ENCODE measurements at regions not wholly inside any gene's neighbourhood (a gene's known extent, or its start where the extent isn't known, plus 50 kb on each side); places are given as distances from the start of the nearest gene placed in this dataset.
"Not testable (repeated sequence)": the region's sequence is repeated elsewhere in the genome, so short reads cannot be mapped to it uniquely, and the experiment has no call there.

DNA sequence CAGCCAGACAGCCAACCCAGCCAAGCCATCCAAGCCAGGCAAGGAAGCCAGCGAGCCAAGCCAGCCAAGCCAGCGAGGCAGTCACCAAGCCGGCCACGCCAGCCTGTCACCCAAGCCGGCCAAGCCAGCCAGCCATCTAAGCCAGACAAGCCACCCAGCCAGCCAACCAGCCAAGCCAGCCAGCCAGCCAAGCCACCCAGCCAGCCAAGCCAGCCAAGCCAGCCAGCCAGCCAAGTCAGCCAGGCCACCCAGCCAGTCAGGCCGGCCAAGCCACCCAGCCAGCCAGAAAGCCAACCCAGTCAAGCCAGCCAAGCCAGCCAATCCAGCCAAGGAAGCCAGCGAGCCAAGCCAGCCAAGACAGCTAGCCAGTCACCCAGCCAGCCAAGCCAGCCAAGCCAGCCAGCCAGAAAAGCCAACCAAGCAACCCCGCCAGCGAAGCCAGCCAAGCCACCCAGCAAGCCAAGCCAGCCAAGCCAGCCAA lies 201.2 kb downstream of the GOLGA6L6 start:
- TF ChIP-seq, protein P1, sequence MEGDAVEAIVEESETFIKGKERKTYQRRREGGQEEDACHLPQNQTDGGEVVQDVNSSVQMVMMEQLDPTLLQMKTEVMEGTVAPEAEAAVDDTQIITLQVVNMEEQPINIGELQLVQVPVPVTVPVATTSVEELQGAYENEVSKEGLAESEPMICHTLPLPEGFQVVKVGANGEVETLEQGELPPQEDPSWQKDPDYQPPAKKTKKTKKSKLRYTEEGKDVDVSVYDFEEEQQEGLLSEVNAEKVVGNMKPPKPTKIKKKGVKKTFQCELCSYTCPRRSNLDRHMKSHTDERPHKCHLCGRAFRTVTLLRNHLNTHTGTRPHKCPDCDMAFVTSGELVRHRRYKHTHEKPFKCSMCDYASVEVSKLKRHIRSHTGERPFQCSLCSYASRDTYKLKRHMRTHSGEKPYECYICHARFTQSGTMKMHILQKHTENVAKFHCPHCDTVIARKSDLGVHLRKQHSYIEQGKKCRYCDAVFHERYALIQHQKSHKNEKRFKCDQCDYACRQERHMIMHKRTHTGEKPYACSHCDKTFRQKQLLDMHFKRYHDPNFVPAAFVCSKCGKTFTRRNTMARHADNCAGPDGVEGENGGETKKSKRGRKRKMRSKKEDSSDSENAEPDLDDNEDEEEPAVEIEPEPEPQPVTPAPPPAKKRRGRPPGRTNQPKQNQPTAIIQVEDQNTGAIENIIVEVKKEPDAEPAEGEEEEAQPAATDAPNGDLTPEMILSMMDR (IDR thresholded peaks at IDR 0.05; ENCODE audit: low read depth, low read length), result no peak
- H3K4me3 ChIP-seq (ENCODE audit: low read depth, low read length), result no peak overlapping the region
- in situ Hi-C loops (cut with HindIII; ENCODE audit: low sequenced_read_pairs), result no loop called here
- DNase-seq (ENCODE audit: low read depth, low spot score), result no peak

DNA sequence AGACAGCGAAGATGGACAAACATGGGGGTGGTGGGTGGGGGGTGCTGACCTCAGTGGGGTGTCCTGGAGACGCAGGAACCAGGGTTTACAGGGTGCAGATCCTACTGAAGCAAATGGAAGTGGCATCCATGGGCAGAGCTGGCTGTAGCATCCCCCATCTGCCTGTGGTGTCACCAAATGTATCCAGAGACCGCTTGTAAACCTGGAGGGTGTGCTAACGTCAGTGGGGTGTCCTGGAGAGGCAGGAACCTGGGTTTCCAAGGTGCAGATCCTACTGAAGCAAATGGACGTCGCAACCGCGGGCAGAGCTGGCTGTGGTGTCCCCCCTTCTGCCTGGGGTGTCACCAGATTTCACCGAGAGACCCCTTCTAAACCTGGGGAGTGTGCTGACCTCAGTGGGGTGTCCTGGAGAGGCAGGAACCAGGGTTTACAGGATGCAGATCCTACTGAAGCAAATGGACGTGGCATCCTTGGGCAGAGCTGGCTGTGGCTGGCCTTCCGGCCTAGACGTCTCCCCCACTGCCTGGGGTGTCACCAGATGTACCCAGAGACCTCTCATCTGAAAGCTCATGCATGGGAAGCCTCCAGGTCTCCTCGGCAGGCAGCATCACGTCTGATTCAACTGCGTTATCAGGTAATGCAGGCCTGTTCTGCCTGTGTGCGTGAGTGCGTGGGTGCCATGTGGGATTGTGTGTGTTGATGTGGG lies 202.4 kb downstream of the GOLGA6L6 start:
- in situ Hi-C loops (cut with HindIII; ENCODE audit: low sequenced_read_pairs); DNase-seq (ENCODE audit: low read depth, low spot score); H3K4me3 ChIP-seq (ENCODE audit: low read depth, low read length): not testable (repeated sequence)

DNA sequence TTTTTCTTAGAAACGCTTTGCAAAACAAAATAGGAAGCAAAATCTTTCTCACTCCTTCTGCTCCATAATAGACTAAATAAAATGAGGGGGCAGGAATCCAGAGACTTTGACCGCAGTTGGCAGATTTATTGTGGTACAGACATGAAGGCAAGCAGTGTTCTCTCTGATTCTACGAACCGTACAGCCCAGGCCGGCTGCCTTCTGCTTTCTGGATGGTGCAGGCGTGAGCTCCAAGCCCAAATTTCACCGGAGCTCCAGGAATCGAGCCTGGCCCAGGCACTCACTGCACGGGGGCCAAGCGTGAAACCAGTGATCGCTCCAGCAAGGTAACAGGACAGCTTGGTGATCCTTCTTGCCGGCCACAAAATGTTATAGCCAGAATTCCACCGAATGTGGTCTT lies 202.9 kb downstream of the GOLGA6L6 start:
- H3K4me3 ChIP-seq (ENCODE audit: low read depth, low read length); DNase-seq (ENCODE audit: low read depth, low spot score); in situ Hi-C loops (cut with HindIII; ENCODE audit: low sequenced_read_pairs): not testable (repeated sequence)

DNA sequence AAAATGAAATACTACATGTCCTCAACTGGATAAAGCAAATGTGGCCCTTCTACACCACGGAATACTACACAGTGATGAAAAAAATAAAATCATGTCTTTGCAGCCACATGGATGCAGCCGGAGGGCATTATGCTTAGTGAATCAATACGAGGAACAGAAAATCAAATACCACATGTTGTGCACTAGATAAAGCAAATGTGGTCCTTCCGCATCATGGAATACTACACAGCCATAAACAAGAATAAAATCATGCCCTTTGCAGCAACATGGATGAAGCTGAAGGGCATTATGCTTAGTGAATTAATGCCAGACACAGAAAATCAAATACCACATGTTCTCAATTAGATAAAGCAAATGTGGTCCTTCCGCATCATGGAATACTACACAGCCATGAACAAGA lies 204.4 kb downstream of the GOLGA6L6 start:
- H3K4me3 ChIP-seq (ENCODE audit: low read depth, low read length); DNase-seq (ENCODE audit: low read depth, low spot score); in situ Hi-C loops (cut with HindIII; ENCODE audit: low sequenced_read_pairs): not testable (repeated sequence)

DNA sequence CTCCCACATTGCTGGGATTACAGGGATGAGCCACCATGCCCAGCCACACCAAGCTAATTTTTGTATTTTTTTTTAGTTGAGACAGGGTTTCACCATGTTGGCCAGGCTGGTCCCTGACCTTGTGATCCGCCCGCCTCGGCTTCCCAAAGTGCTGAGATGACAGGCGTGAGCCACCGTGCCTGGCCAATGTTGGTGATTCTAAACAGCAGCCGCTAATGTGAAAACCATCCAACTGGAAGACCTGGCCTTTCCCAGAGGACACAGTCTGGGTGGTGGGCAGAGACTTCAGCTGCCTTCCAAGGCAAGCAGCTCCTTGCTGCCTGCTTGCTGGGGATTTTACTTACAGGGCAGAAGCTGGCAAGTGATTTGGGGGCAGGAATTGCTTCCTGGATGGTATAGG lies 207.1 kb downstream of the GOLGA6L6 start:
- in situ Hi-C loops (cut with HindIII; ENCODE audit: low sequenced_read_pairs); DNase-seq (ENCODE audit: low read depth, low spot score); H3K4me3 ChIP-seq (ENCODE audit: low read depth, low read length): not testable (repeated sequence)

DNA sequence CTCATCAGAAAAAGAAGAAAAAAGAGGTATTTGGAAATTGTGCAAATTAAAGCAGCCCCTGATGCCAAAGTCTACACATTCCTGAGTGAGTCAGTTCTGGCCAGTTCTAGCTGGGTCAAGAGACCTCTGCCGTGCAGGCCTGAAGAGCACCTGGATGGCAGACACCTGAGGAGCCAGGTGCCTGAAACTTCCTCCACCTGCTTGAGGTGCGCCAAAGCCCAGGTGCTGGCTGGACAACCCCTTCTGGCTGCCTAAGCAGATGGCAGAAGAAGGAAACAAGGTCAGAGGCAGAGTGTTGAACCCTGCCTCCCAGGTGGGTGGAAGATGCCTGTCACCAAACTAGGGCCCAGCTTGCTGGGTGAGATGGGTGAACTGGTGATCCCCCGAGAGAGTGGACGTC lies 215.8 kb downstream of the GOLGA6L6 start:
- H3K4me3 ChIP-seq (ENCODE audit: low read depth, low read length); in situ Hi-C loops (cut with HindIII; ENCODE audit: low sequenced_read_pairs); DNase-seq (ENCODE audit: low read depth, low spot score): not testable (repeated sequence)

DNA sequence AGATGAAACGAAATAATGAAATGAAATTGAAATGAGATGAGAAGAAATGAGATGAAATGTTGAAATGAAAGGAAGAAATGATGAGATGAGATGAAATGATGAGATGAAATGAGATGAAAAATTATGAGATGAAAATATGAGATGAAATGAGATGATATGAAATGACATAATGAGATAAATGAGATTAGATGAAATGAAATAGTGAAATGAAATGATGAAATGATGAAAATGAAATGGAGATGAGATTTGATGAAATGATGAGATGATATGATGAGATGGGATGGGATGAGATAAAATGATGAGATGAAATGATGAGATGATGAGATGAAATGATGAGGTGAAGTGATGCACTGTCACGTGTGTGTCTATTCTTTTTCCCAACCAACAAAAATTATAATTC lies 224.5 kb downstream of the GOLGA6L6 start:
- H3K4me3 ChIP-seq (ENCODE audit: low read depth, low read length); in situ Hi-C loops (cut with HindIII; ENCODE audit: low sequenced_read_pairs); DNase-seq (ENCODE audit: low read depth, low spot score): not testable (repeated sequence)

DNA sequence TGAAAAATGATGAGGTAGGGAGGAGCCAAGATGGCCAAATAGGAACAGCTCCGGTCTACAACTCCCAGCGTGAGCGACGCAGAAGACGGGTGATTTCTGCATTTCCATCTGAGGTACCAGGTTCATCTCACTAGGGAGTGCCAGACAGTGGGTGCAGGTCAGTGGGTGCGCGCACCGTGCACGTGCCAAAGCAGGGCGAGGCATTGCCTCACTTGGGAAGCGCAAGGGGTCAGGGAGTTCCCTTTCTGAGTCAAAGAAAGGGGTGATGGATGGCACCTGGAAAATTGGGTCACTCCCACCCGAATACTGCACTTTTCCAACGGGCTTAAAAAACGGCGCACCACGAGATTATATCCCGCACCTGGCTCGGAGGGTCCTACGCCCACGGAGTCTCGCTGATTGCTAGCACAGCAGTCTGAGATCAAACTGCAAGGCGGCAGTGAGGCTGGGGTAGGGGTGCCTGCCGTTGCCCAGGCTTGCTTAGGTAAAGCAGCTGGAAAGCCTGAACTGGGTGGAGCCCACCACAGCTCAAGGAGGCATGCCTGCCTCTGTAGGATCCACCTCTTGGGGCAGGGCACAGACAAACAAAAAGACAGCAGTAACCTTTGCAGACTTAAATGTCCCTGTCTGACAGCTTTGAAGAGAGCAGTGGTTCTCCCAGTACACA lies 230.5 kb downstream of the GOLGA6L6 start:
- H3K4me3 ChIP-seq (ENCODE audit: low read depth, low read length); DNase-seq (ENCODE audit: low read depth, low spot score); in situ Hi-C loops (cut with HindIII; ENCODE audit: low sequenced_read_pairs): not testable (repeated sequence)

DNA sequence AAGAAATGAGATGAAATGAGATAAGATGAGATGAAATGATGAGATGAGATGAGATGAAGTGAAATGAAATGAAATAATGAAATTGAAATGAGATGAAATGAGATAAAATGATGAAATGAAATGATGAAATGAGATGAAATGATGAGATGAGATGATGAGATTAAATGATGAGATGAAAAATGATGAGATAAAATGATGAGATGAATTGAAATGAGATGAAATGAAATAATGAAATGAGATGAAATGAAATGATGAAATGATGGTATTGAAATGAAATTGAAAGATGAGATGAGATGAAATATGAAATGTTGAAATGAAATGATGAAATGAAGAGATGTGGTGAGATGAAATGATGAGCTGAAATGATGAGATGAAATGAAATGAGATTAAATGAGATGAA lies 231.0 kb downstream of the GOLGA6L6 start:
- no peak overlapping the region for H3K4me3 ChIP-seq (ENCODE audit: low read depth, low read length)
- DNase-seq (ENCODE audit: low read depth, low spot score), result no peak
- in situ Hi-C loops (cut with HindIII; ENCODE audit: low sequenced_read_pairs), result no loop called here
- TF ChIP-seq, protein P1 (IDR thresholded peaks at IDR 0.05; ENCODE audit: low read depth, low read length), result no peak

DNA sequence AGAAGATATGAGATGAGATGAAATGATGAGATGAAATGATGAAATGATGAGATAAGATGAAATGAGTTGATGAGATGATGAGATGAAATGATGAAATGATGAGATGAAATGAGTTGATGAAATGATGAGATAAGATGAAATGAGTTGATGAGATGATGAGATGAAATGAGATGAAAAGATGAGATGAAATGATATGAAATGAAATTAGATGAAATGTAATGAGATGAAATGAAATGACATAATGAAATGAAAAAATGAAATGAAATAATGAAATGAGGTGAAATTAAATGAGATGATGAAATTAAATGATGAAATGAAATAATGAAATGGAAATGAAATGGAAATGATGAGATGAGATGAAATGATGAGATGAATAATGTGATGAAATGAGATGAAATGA lies 231.6 kb downstream of the GOLGA6L6 start:
- H3K4me3 ChIP-seq (ENCODE audit: low read depth, low read length); DNase-seq (ENCODE audit: low read depth, low spot score); in situ Hi-C loops (cut with HindIII; ENCODE audit: low sequenced_read_pairs): not testable (repeated sequence)

DNA sequence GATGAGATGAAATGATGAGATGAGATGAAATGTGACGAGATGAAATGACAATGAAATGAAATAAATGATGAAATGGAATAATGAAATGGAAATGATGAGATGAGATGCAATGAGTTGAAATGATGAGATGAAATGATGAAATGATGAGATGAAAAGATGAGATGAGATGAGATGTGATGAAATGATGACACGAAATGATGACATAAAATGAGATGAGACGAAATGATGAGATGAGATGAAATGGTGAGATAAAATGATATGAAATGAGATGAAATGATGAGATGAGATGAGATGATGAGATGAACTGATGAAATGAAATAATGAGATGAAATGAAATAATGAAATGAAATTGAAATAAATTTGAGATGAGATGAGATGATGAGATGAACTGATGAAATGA lies 232.2 kb downstream of the GOLGA6L6 start:
- H3K4me3 ChIP-seq (ENCODE audit: low read depth, low read length); DNase-seq (ENCODE audit: low read depth, low spot score); in situ Hi-C loops (cut with HindIII; ENCODE audit: low sequenced_read_pairs): not testable (repeated sequence)

DNA sequence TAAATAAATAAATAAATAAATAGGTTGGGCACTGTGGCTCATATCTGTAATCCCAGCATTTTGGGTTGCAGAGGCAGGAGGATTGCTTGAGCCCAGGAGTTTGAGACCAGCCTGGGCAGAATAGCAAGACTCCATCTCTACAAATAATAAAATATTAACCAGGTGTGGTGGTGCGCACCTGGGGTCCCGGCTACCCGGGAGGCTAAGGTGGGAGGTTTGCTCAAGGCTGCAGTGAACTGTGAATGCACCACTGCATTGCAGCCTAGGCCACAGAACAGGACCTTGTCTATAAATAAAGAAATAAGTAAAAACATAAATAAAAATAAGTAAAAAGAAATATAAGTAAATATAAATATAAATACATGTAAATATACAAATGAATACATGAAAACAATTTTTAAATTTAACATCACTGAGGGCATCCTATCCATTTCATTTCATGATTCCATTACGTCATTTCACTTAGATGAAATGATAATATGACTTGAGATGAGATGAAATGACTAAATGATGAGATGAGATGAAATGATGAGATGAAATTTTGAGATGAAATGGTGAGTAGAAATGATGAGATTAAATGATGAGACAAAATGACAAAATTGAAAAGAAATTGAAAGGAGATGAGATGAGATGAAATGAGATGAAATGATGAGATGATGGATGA lies 233.4 kb downstream of the GOLGA6L6 start:
- in situ Hi-C loops (cut with HindIII; ENCODE audit: low sequenced_read_pairs); DNase-seq (ENCODE audit: low read depth, low spot score); H3K4me3 ChIP-seq (ENCODE audit: low read depth, low read length): not testable (repeated sequence)

DNA sequence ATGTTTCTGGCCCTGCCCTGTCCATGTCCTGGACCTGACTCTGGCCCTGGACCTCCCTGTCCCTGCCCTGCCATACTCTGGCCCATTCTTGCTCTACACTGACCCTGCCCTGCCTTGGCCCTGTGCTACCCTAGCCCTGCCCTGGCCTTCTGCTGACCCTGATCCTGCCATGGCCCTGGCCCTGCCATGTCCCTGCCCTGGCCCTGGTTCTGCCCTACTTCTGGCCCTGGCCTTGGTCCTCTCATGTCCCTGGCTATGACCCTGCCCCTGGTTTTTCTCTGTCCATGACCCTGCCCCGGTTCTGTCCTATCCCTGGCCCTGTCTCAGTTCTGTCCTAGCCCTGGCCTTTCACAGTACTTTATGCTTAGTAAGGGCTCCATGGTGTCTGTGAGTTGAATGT lies 234.5 kb downstream of the GOLGA6L6 start:
- DNase-seq (ENCODE audit: low read depth, low spot score); in situ Hi-C loops (cut with HindIII; ENCODE audit: low sequenced_read_pairs): not testable (repeated sequence)

DNA sequence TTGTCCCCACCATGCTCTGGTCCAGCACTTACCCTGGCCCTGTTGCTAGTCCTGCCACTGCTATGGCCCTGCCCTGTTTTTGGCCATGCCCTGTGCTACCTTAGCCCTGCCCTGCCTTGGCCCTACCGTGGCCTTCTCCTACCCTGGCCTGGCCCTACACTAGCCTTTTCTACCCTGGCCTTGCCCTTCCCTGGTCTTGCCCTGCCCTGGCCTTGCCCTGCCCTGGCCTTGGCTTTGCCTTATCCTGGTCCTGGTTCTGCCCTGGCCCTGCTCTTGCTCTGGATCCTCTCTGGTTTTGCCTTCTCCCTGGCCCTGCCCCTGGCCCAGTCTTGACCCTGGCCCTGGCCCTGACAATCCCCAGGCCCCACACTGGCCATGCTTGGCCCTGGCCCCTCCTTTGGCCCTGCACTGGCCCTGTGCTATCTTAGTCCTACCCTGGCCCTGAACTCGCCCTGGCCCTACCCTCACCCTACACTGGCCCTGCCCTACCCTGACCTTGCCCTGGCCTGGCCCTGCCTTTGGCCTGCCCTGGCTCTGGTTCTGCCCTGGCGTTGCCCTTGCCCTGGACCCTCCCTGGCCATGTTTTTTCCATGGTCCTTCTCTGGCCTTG lies 235.0 kb downstream of the GOLGA6L6 start:
- H3K4me3 ChIP-seq (ENCODE audit: low read depth, low read length); DNase-seq (ENCODE audit: low read depth, low spot score); in situ Hi-C loops (cut with HindIII; ENCODE audit: low sequenced_read_pairs): not testable (repeated sequence)

More for the DNA sequence above, 234.5 kb downstream of the GOLGA6L6 start:
- H3K4me3 ChIP-seq (ENCODE audit: low read depth, low read length), result not testable (repeated sequence)

DNA sequence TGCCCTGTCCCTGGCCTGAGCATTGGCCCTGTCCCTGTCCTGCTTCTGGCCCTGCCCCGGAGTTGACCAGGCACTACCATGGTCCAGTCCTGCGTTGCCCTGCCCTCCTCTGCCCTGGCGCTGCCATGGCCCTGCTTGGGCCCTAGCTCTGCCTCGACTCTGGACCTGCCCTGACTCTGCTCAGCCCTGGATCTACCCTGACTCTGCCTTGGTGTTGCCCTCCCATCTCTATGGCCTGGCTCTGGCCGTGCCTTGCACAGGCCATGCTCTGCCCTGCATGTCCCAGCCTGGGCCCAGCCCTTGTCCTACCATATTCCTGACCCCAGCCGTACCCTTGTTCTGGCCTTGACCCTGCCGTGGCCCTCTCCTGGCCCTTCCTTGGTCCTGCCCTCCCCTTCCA lies 235.7 kb downstream of the GOLGA6L6 start:
- in situ Hi-C loops (cut with HindIII; ENCODE audit: low sequenced_read_pairs); DNase-seq (ENCODE audit: low read depth, low spot score); H3K4me3 ChIP-seq (ENCODE audit: low read depth, low read length): not testable (repeated sequence)
